DND-41 (cell line): ENCODE measurements at regions not wholly inside any gene's neighbourhood (a gene's known extent, or its start where the extent isn't known, plus 50 kb on each side); places are given as distances from the start of the nearest gene placed in this dataset.
"Not testable (repeated sequence)": the region's sequence is repeated elsewhere in the genome, so short reads cannot be mapped to it uniquely, and the experiment has no call there.

Source experiments
- EZH2 ChIP-seq: IDR thresholded peaks from 3 replicates; pipeline ENCODE4 v1.6.1; 2012; ENCODE audit warnings: borderline replicate concordance, low read depth, mild to moderate bottlenecking, moderate library complexity, low read length, inconsistent platforms; ENCODE audit not compliant: severe bottlenecking
- TF ChIP-seq, protein P1 (sequence below): IDR thresholded peaks from 2 replicates; pipeline ENCODE4 v1.5.1; 2012; ENCODE audit warnings: borderline replicate concordance, low read length, moderate library complexity, mild to moderate bottlenecking; ENCODE audit not compliant: poor library complexity, severe bottlenecking; ENCODE audit errors: extremely low read depth

DNA sequence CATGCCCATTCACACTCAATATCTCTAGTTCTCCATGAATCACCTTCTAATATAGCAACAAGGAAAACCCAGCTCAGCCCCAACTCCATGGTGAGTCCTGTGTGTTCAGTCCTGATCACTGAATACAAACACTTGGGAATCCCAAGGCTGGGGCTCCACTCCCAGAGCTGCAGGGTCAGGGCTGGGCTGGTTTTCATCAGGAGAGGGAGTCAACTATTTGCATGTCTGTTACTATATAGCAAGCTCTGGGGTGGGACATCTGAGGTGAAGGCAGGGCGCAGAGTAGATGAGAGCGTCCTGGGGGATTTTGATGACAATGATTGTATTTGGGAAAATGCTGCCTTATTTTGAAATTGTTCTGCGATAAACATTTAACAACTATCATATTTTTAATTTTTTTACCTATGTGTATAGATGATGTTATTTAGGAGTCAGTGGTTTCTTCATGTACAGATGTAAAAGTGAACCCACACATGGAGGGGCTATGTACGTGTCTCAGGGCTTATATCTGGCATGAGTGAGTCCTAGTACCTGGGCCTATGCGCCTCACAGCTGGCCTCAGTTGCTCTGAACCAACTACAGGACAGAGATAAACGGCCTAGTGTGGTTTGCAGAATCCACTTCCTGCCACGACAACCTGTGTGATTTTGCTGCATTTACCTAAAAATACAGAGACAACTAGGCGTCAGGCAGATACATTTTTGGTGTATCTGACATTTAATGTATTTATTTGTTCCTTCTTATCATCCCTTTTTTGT lies 603.7 kb downstream of the TMEM121 start:
- TF ChIP-seq, protein P1, sequence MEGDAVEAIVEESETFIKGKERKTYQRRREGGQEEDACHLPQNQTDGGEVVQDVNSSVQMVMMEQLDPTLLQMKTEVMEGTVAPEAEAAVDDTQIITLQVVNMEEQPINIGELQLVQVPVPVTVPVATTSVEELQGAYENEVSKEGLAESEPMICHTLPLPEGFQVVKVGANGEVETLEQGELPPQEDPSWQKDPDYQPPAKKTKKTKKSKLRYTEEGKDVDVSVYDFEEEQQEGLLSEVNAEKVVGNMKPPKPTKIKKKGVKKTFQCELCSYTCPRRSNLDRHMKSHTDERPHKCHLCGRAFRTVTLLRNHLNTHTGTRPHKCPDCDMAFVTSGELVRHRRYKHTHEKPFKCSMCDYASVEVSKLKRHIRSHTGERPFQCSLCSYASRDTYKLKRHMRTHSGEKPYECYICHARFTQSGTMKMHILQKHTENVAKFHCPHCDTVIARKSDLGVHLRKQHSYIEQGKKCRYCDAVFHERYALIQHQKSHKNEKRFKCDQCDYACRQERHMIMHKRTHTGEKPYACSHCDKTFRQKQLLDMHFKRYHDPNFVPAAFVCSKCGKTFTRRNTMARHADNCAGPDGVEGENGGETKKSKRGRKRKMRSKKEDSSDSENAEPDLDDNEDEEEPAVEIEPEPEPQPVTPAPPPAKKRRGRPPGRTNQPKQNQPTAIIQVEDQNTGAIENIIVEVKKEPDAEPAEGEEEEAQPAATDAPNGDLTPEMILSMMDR: not testable (repeated sequence)
- not testable (repeated sequence) for TF ChIP-seq EZH2
